ENCODE measurements at regions not wholly inside any gene's neighbourhood (a gene's known extent, or its start where the extent isn't known, plus 50 kb on each side); places are given as distances from the start of the nearest gene placed in this dataset.

GRCh38 chr15:93816815-93817214 lies 414.5 kb upstream of the MCTP2 start:
- no peak for DNase-seq (ENCODE audit: extremely low read depth, low read depth)
- TF ChIP-seq CTCF (IDR thresholded peaks at IDR 0.05; ENCODE audit: low read depth, low read length) = no peak

GRCh38 chr15:93811305-93811704 lies 420.1 kb upstream of the MCTP2 start:
- no peak for DNase-seq (ENCODE audit: extremely low read depth, low read depth)
- TF ChIP-seq CTCF (IDR thresholded peaks at IDR 0.05; ENCODE audit: low read depth, low read length) = no peak

- no peak for TF ChIP-seq CTCF (IDR thresholded peaks at IDR 0.05; ENCODE audit: low read depth, low read length)
- no peak for DNase-seq (ENCODE audit: extremely low read depth, low read depth)
Observed at GRCh38 chr15:93809516-93809915, 421.8 kb upstream of the MCTP2 start.

- no peak for DNase-seq (ENCODE audit: extremely low read depth, low read depth)
- TF ChIP-seq CTCF (IDR thresholded peaks at IDR 0.05; ENCODE audit: low read depth, low read length) = no peak
Observed at GRCh38 chr15:93803421-93804152, 427.8 kb upstream of the MCTP2 start.

- no peak for DNase-seq (ENCODE audit: extremely low read depth, low read depth)
- no peak for TF ChIP-seq CTCF (IDR thresholded peaks at IDR 0.05; ENCODE audit: low read depth, low read length)
Observed at GRCh38 chr15:93801206-93801605, 430.2 kb upstream of the MCTP2 start.

- TF ChIP-seq CTCF (IDR thresholded peaks at IDR 0.05; ENCODE audit: low read depth, low read length) = no peak
- no peak for DNase-seq (ENCODE audit: extremely low read depth, low read depth)
Observed at GRCh38 chr15:93800805-93801204, 430.6 kb upstream of the MCTP2 start.

- no peak for DNase-seq (ENCODE audit: extremely low read depth, low read depth)
- no peak for TF ChIP-seq CTCF (IDR thresholded peaks at IDR 0.05; ENCODE audit: low read depth, low read length)
Observed at GRCh38 chr15:93789441-93789840, 441.9 kb upstream of the MCTP2 start.

All from AG09319 (cell line).